Activated CD8-positive, alpha-beta memory T cell treated with anti-CD3 and anti-CD28 coated beads, Interleukin-2, amount 50 U/mL, for 1 hour (primary cell): ENCODE measurements at regions not wholly inside any gene's neighbourhood (a gene's known extent, or its start where the extent isn't known, plus 50 kb on each side); places are given as distances from the start of the nearest gene placed in this dataset.
"Not testable (repeated sequence)": the region's sequence is repeated elsewhere in the genome, so short reads cannot be mapped to it uniquely, and the experiment has no call there.

Experiments
- DNase-seq: peaks from one replicate; pipeline ENCODE4 v3.0.0-alpha.2; 2020; ENCODE audit errors: extremely low read depth

- DNase-seq, result no peak
These were observed 161.5 kb downstream of the NRIP1 start for GRCh38 chr21:14903172-14903865.

- no peak for DNase-seq
These were observed 163.3 kb downstream of the NRIP1 start for GRCh38 chr21:14901482-14901958.

GRCh38 chr21:14900611-14901010 is 164.2 kb downstream of the NRIP1 start:
- no peak for DNase-seq

GRCh38 chr21:14900058-14900457 is 164.7 kb downstream of the NRIP1 start:
- DNase-seq, result no peak

- DNase-seq, result no peak
These were observed 169.0 kb downstream of the NRIP1 start for GRCh38 chr21:14895792-14896191.

GRCh38 chr21:14890141-14890540 is 174.7 kb downstream of the NRIP1 start:
- no peak for DNase-seq

GRCh38 chr21:14889080-14889810 is 175.6 kb downstream of the NRIP1 start:
- no peak for DNase-seq

- no peak for DNase-seq
These were observed 176.6 kb downstream of the NRIP1 start for GRCh38 chr21:14888202-14888601.

- DNase-seq, result no peak
These were observed 178.8 kb downstream of the NRIP1 start for GRCh38 chr21:14886001-14886400.

- DNase-seq, result no peak
These were observed 181.4 kb downstream of the NRIP1 start for GRCh38 chr21:14883351-14883750.

GRCh38 chr21:14882545-14882944 is 182.3 kb downstream of the NRIP1 start:
- DNase-seq, result not testable (repeated sequence)

GRCh38 chr21:14881863-14882499 is 182.8 kb downstream of the NRIP1 start:
- DNase-seq, result no peak

- DNase-seq, result no peak
These were observed 183.9 kb downstream of the NRIP1 start for GRCh38 chr21:14880922-14881321.

GRCh38 chr21:14879458-14879857 is 185.3 kb downstream of the NRIP1 start:
- DNase-seq, result no peak

- no peak for DNase-seq
These were observed 185.8 kb downstream of the NRIP1 start for GRCh38 chr21:14878971-14879370.

- no peak for DNase-seq
These were observed 187.1 kb downstream of the NRIP1 start for GRCh38 chr21:14877581-14878228.

- DNase-seq, result no peak
These were observed 188.3 kb downstream of the NRIP1 start for GRCh38 chr21:14876524-14876840.

GRCh38 chr21:14875704-14876523 is 188.9 kb downstream of the NRIP1 start:
- DNase-seq, result no peak

GRCh38 chr21:14875186-14875585 is 189.6 kb downstream of the NRIP1 start:
- DNase-seq, result no peak

- DNase-seq, result no peak
These were observed 190.4 kb downstream of the NRIP1 start for GRCh38 chr21:14874379-14874778.

- DNase-seq, result no peak
These were observed 192.9 kb downstream of the NRIP1 start for GRCh38 chr21:14871861-14872260.

- DNase-seq, result no peak
These were observed 194.0 kb downstream of the NRIP1 start for GRCh38 chr21:14870853-14871149.
